HEK293 (cell line): ENCODE measurements at regions not wholly inside any gene's neighbourhood (a gene's known extent, or its start where the extent isn't known, plus 50 kb on each side); places are given as distances from the start of the nearest gene placed in this dataset.

ENCODE experiments used
- CTCF ChIA-PET: fragments of 350-600 bp; formaldehyde crosslinking; extraction: SDS; loops from one replicate; lab custom pipeline; 2021; ENCODE audit warnings: antibody characterized with exemption; lab: Yijun Ruan, JAX
- POLR2A ChIA-PET: fragments of 300-600 bp; formaldehyde crosslinking; extraction: SDS; loops from one replicate; lab custom pipeline; 2020; ENCODE audit warnings: antibody characterized with exemption, inconsistent platforms; lab: Yijun Ruan, JAX
- H3K27ac ChIP-seq: fragments of 200-500 bp; sonication (Bioruptor generic); 2 replicates; pipeline ENCODE4 v1.5.1; 2014; ENCODE audit warnings: low read depth, low read length, control low read depth, inconsistent platforms; ENCODE audit errors: extremely low read depth
- H3K36me3 ChIP-seq, 2 experiments: fragments of 200-500 bp in 1 of 2; sonication (Bioruptor generic) in 1 of 2; 1 replicate in 1 of 2; 2 replicates in 1 of 2; pipeline ENCODE4 v1.5.1; 2014 to 2017; ENCODE audit warnings: inconsistent platforms in 2 of 2, low read length in 2 of 2; ENCODE audit not compliant: control insufficient read depth in 2 of 2, insufficient read depth in 1 of 2
- H3K4me1 ChIP-seq: fragments of 200-500 bp; sonication (Bioruptor generic); 2 replicates; pipeline ENCODE4 v1.5.1; 2014; ENCODE audit warnings: mild to moderate bottlenecking, low read length, inconsistent platforms; ENCODE audit not compliant: control insufficient read depth, insufficient read depth
- H3K4me3 ChIP-seq: 2 replicates; pipeline ENCODE4 v1.5.1; 2011; ENCODE audit warnings: low read depth, mild to moderate bottlenecking, control low read depth, low read length, moderate library complexity
- H3K9me3 ChIP-seq: fragments of 200-500 bp; sonication (Bioruptor generic); 2 replicates; pipeline ENCODE4 v1.5.1; 2014; ENCODE audit warnings: low read depth, low read length, inconsistent platforms; ENCODE audit not compliant: control insufficient read depth, insufficient read depth
- GLI4 ChIP-seq: fragments of 450-650 bp; formaldehyde crosslinking; IDR thresholded peaks from 2 replicates; pipeline ENCODE4 v1.5.1; 2016; ENCODE audit warnings: missing biosample characterization, missing genetic modification characterization
- HOXC10 ChIP-seq: sonication (generic); formaldehyde crosslinking; IDR thresholded peaks from 2 replicates; pipeline ENCODE4 v1.8.1; 2023; ENCODE audit warnings: mild to moderate bottlenecking, missing genetic modification reagents
- YY1 ChIP-seq: fragments of 450-650 bp; formaldehyde crosslinking; IDR thresholded peaks from 2 replicates; pipeline ENCODE4 v1.5.1; 2018; ENCODE audit warnings: missing biosample characterization, missing genetic modification characterization
- ZBTB17 ChIP-seq: fragments of 450-650 bp; formaldehyde crosslinking; IDR thresholded peaks from 2 replicates; pipeline ENCODE4 v1.5.1; 2016; ENCODE audit warnings: missing biosample characterization, missing genetic modification characterization
- ZFP37 ChIP-seq: fragments of 450-650 bp; formaldehyde crosslinking; IDR thresholded peaks from 2 replicates; pipeline ENCODE4 v1.5.1; 2016; ENCODE audit warnings: missing biosample characterization, missing genetic modification characterization
- ZNF112 ChIP-seq: fragments of 450-650 bp; formaldehyde crosslinking; IDR thresholded peaks from 2 replicates; pipeline ENCODE4 v1.5.0; 2017; ENCODE audit warnings: missing biosample characterization, missing genetic modification characterization
- ZNF133 ChIP-seq: fragments of 450-650 bp; formaldehyde crosslinking; IDR thresholded peaks from 2 replicates; pipeline ENCODE4 v1.5.1; 2016; ENCODE audit warnings: missing biosample characterization, missing genetic modification characterization
- ZNF157 ChIP-seq: fragments of 450-650 bp; formaldehyde crosslinking; IDR thresholded peaks from 2 replicates; pipeline ENCODE4 v1.5.1; 2016; ENCODE audit warnings: missing biosample characterization, missing genetic modification characterization
- ZNF221 ChIP-seq: fragments of 450-650 bp; formaldehyde crosslinking; IDR thresholded peaks from 2 replicates; pipeline ENCODE4 v1.5.1; 2017; ENCODE audit warnings: missing biosample characterization, missing genetic modification characterization, borderline replicate concordance
- ZNF223 ChIP-seq: fragments of 450-650 bp; formaldehyde crosslinking; IDR thresholded peaks from 2 replicates; pipeline ENCODE4 v1.5.1; 2016; ENCODE audit warnings: missing biosample characterization, missing genetic modification characterization
- ZNF266 ChIP-seq: fragments of 450-650 bp; formaldehyde crosslinking; IDR thresholded peaks from 2 replicates; pipeline ENCODE4 v1.5.1; 2016; ENCODE audit warnings: missing biosample characterization, missing genetic modification characterization, low read depth
- ZNF311 ChIP-seq: fragments of 450-650 bp; formaldehyde crosslinking; IDR thresholded peaks from 2 replicates; pipeline ENCODE4 v1.5.1; 2017; ENCODE audit warnings: missing biosample characterization, missing genetic modification characterization, borderline replicate concordance
- ZNF391 ChIP-seq: fragments of 450-650 bp; formaldehyde crosslinking; IDR thresholded peaks from 2 replicates; pipeline ENCODE4 v1.5.1; 2016; ENCODE audit warnings: low read depth, missing biosample characterization, missing genetic modification characterization, borderline replicate concordance
- ZNF394 ChIP-seq: fragments of 450-650 bp; formaldehyde crosslinking; IDR thresholded peaks from 2 replicates; pipeline ENCODE4 v1.5.1; 2016; ENCODE audit warnings: missing biosample characterization, missing genetic modification characterization, mild to moderate bottlenecking, moderate library complexity, borderline replicate concordance
- ZNF48 ChIP-seq: fragments of 450-650 bp; formaldehyde crosslinking; IDR thresholded peaks from 2 replicates; pipeline ENCODE4 v1.5.1; 2016; ENCODE audit warnings: missing biosample characterization, missing genetic modification characterization
- ZNF561 ChIP-seq: fragments of 450-650 bp; IDR thresholded peaks from 2 replicates; pipeline ENCODE4 v1.5.1; 2018; ENCODE audit warnings: missing biosample characterization, missing genetic modification characterization, borderline replicate concordance
- ZNF621 ChIP-seq: fragments of 450-650 bp; formaldehyde crosslinking; IDR thresholded peaks from 2 replicates; pipeline ENCODE4 v1.5.1; 2017; ENCODE audit warnings: missing biosample characterization, missing genetic modification characterization
- ZNF623 ChIP-seq: fragments of 450-650 bp; formaldehyde crosslinking; IDR thresholded peaks from 2 replicates; pipeline ENCODE4 v1.5.1; 2016; ENCODE audit warnings: missing biosample characterization, missing genetic modification characterization
- ZNF670 ChIP-seq: fragments of 450-650 bp; formaldehyde crosslinking; IDR thresholded peaks from 2 replicates; pipeline ENCODE4 v1.5.1; 2016; ENCODE audit warnings: missing biosample characterization, missing genetic modification characterization, low read depth
- ZNF76 ChIP-seq: fragments of 450-650 bp; formaldehyde crosslinking; IDR thresholded peaks from 2 replicates; pipeline ENCODE4; 2016; ENCODE audit warnings: low read depth, missing biosample characterization, missing genetic modification characterization, borderline replicate concordance
- ZNF776 ChIP-seq: fragments of 450-650 bp; formaldehyde crosslinking; IDR thresholded peaks from 2 replicates; pipeline ENCODE4 v1.5.0; 2017; ENCODE audit warnings: missing biosample characterization, missing genetic modification characterization, borderline replicate concordance
- ZNF837 ChIP-seq: fragments of 450-650 bp; formaldehyde crosslinking; IDR thresholded peaks from 2 replicates; pipeline ENCODE4 v1.5.1; 2016; ENCODE audit warnings: missing biosample characterization, missing genetic modification characterization
- ZXDB ChIP-seq: fragments of 450-650 bp; formaldehyde crosslinking; IDR thresholded peaks from 2 replicates; pipeline ENCODE4 v1.5.1; 2016; ENCODE audit warnings: missing biosample characterization, missing genetic modification characterization
- TF ChIP-seq, protein P1 (sequence below): fragments of 450-650 bp; formaldehyde crosslinking; IDR thresholded peaks from 2 replicates; pipeline ENCODE4 v1.5.1; 2017; ENCODE audit warnings: missing biosample characterization, missing genetic modification characterization
- TF ChIP-seq, protein P2 (sequence below): fragments of 450-650 bp; formaldehyde crosslinking; conservative IDR thresholded peaks from 2 replicates; pipeline ENCODE4 v1.5.1; 2016; ENCODE audit warnings: low read depth, missing biosample characterization, missing genetic modification characterization
- TF ChIP-seq, protein P3 (sequence below): fragments of 450-650 bp; formaldehyde crosslinking; IDR thresholded peaks from 2 replicates; pipeline ENCODE4 v1.5.1; 2016; ENCODE audit warnings: missing biosample characterization, missing genetic modification characterization
- TF ChIP-seq, protein P4 (sequence below): fragments of 450-650 bp; formaldehyde crosslinking; IDR thresholded peaks from 2 replicates; pipeline ENCODE4 v1.5.1; 2016; ENCODE audit warnings: missing biosample characterization, missing genetic modification characterization
- TF ChIP-seq, protein P5 (sequence below): fragments of 450-650 bp; formaldehyde crosslinking; IDR thresholded peaks from 2 replicates; pipeline ENCODE4 v1.5.1; 2017; ENCODE audit warnings: missing biosample characterization, missing genetic modification characterization

GRCh38 chr6:96743496-96743895 is 93.8 kb downstream of the GPR63 start:
- H3K4me1 ChIP-seq, result no peaks in the 10 kb centered on the region
- no peak for TF ChIP-seq ZNF266 (tag by site-specific recombination)
- TF ChIP-seq, protein P1, sequence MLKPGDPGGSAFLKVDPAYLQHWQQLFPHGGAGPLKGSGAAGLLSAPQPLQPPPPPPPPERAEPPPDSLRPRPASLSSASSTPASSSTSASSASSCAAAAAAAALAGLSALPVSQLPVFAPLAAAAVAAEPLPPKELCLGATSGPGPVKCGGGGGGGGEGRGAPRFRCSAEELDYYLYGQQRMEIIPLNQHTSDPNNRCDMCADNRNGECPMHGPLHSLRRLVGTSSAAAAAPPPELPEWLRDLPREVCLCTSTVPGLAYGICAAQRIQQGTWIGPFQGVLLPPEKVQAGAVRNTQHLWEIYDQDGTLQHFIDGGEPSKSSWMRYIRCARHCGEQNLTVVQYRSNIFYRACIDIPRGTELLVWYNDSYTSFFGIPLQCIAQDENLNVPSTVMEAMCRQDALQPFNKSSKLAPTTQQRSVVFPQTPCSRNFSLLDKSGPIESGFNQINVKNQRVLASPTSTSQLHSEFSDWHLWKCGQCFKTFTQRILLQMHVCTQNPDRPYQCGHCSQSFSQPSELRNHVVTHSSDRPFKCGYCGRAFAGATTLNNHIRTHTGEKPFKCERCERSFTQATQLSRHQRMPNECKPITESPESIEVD (tag by site-specific recombination), result no peak
- no peak for TF ChIP-seq ZNF394 (tag by site-specific recombination)
- no peak for TF ChIP-seq HOXC10 (CRISPR knock-in tag)
- TF ChIP-seq ZNF391 (tag by site-specific recombination), result no peak
- no peak for TF ChIP-seq GLI4 (tag by site-specific recombination)
- TF ChIP-seq ZNF112, result no peak
- no peak for TF ChIP-seq ZNF670 (tag by site-specific recombination)
- TF ChIP-seq, protein P2, sequence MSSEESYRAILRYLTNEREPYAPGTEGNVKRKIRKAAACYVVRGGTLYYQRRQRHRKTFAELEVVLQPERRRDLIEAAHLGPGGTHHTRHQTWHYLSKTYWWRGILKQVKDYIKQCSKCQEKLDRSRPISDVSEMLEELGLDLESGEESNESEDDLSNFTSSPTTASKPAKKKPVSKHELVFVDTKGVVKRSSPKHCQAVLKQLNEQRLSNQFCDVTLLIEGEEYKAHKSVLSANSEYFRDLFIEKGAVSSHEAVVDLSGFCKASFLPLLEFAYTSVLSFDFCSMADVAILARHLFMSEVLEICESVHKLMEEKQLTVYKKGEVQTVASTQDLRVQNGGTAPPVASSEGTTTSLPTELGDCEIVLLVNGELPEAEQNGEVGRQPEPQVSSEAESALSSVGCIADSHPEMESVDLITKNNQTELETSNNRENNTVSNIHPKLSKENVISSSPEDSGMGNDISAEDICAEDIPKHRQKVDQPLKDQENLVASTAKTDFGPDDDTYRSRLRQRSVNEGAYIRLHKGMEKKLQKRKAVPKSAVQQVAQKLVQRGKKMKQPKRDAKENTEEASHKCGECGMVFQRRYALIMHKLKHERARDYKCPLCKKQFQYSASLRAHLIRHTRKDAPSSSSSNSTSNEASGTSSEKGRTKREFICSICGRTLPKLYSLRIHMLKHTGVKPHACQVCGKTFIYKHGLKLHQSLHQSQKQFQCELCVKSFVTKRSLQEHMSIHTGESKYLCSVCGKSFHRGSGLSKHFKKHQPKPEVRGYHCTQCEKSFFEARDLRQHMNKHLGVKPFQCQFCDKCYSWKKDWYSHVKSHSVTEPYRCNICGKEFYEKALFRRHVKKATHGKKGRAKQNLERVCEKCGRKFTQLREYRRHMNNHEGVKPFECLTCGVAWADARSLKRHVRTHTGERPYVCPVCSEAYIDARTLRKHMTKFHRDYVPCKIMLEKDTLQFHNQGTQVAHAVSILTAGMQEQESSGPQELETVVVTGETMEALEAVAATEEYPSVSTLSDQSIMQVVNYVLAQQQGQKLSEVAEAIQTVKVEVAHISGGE (tag by site-specific recombination), result no peak
- no peak for TF ChIP-seq ZNF223 (tag by site-specific recombination)
- TF ChIP-seq ZNF837 (tag by site-specific recombination), result no peak
- no peak for TF ChIP-seq ZNF221 (tag by site-specific recombination)
- TF ChIP-seq, protein P3, sequence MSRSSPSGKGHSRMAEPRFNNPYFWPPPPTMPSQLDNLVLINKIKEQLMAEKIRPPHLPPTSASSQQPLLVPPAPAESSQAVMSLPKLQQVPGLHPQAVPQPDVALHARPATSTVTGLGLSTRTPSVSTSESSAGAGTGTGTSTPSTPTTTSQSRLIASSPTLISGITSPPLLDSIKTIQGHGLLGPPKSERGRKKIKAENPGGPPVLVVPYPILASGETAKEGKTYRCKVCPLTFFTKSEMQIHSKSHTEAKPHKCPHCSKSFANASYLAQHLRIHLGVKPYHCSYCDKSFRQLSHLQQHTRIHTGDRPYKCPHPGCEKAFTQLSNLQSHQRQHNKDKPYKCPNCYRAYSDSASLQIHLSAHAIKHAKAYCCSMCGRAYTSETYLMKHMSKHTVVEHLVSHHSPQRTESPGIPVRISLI (tag by site-specific recombination), result no peak
- no peak for TF ChIP-seq ZBTB17 (tag by site-specific recombination)
- TF ChIP-seq ZNF776 (tag by site-specific recombination), result no peak
- no peak for TF ChIP-seq ZNF48 (tag by site-specific recombination)
- TF ChIP-seq ZXDB (tag by site-specific recombination), result no peak
- no peak for TF ChIP-seq ZNF157 (tag by site-specific recombination)
- no peak for TF ChIP-seq ZNF311 (tag by site-specific recombination)
- TF ChIP-seq ZNF623 (tag by site-specific recombination), result no peak
- TF ChIP-seq, all 188 proteins: peak for 0
- ChIA-PET CTCF (interaction anchor here (1.2 kb wide), 1 partner anchor 28 kb away, joined by 10 read pairs; no protein-coding TSS in a partner anchor), POLR2A (no interaction called here)
- no peak overlapping the region for H3K27ac ChIP-seq
- H3K4me3 ChIP-seq, result no peak overlapping the region
- no peaks in the 10 kb centered on the region for H3K36me3 ChIP-seq
- no peaks in the 10 kb centered on the region for H3K9me3 ChIP-seq

GRCh38 chr6:96742702-96743101 is 94.6 kb downstream of the GPR63 start:
- ChIA-PET CTCF (interaction anchor here (0.6 to 1.2 kb wide), 2 partner anchors 27 to 43 kb away, joined by 6 to 10 read pairs; no protein-coding TSS in a partner anchor), POLR2A (no interaction called here)
- Histone ChIP-seq H3K9me3 (no peaks in the 10 kb centered on the region), H3K36me3 (no peaks in the 10 kb centered on the region), H3K27ac (no peak overlapping the region), H3K4me3 (no peak overlapping the region), H3K4me1 (no peaks in the 10 kb centered on the region)
- TF ChIP-seq ZNF133 (tag by site-specific recombination), result no peak
- no peak for TF ChIP-seq ZNF561
- TF ChIP-seq, protein P4, sequence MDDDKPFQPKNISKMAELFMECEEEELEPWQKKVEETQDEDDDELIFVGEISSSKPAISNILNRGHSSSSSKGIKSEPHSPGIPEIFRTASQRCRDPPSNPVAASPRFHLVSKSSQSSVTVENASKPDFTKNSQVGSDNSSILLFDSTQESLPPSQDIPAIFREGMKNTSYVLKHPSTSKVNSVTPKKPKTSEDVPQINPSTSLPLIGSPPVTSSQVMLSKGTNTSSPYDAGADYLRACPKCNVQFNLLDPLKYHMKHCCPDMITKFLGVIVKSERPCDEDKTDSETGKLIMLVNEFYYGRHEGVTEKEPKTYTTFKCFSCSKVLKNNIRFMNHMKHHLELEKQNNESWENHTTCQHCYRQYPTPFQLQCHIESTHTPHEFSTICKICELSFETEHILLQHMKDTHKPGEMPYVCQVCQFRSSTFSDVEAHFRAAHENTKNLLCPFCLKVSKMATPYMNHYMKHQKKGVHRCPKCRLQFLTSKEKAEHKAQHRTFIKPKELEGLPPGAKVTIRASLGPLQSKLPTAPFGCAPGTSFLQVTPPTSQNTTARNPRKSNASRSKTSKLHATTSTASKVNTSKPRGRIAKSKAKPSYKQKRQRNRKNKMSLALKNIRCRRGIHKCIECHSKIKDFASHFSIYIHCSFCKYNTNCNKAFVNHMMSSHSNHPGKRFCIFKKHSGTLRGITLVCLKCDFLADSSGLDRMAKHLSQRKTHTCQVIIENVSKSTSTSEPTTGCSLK, result no peak
- no peak for TF ChIP-seq ZFP37
- no peak for TF ChIP-seq YY1
- no peak for TF ChIP-seq ZNF76 (tag by site-specific recombination)
- TF ChIP-seq, protein P5, sequence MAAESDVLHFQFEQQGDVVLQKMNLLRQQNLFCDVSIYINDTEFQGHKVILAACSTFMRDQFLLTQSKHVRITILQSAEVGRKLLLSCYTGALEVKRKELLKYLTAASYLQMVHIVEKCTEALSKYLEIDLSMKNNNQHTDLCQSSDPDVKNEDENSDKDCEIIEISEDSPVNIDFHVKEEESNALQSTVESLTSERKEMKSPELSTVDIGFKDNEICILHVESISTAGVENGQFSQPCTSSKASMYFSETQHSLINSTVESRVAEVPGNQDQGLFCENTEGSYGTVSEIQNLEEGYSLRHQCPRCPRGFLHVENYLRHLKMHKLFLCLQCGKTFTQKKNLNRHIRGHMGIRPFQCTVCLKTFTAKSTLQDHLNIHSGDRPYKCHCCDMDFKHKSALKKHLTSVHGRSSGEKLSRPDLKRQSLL, result no peak
- no peak for TF ChIP-seq ZNF621 (tag by site-specific recombination)
